H9 (cell line): ENCODE measurements at regions not wholly inside any gene's neighbourhood (a gene's known extent, or its start where the extent isn't known, plus 50 kb on each side); places are given as distances from the start of the nearest gene placed in this dataset.

Experiments
- DNase-seq: peaks from one replicate; pipeline ENCODE4 v3.0.0-alpha.2; 2017
- H2AFZ ChIP-seq: one replicate; pipeline ENCODE4 v1.6.1; 2013; ENCODE audit warnings: mild to moderate bottlenecking, low read length, control low read depth, moderate library complexity
- H2AK5ac ChIP-seq: 2 replicates; pipeline ENCODE4 v1.6.1; 2013; ENCODE audit warnings: low read length, control low read depth, mixed read lengths; ENCODE audit not compliant: insufficient read length
- H2BK120ac ChIP-seq: one replicate; pipeline ENCODE4 v1.6.1; 2013; ENCODE audit warnings: low read depth, mild to moderate bottlenecking, low read length, control low read depth, inconsistent platforms; ENCODE audit not compliant: poor library complexity, severe bottlenecking
- H2BK12ac ChIP-seq: 2 replicates; pipeline ENCODE4 v1.6.1; 2013; ENCODE audit warnings: low read length, control low read depth, mixed read lengths, low read depth; ENCODE audit not compliant: insufficient read length
- H2BK15ac ChIP-seq: 2 replicates; pipeline ENCODE4 v1.6.1; 2013; ENCODE audit warnings: low read depth, low read length, control low read depth
- H2BK20ac ChIP-seq: one replicate; pipeline ENCODE4 v1.6.1; 2013; ENCODE audit warnings: low read depth, mild to moderate bottlenecking, low read length, control low read depth, inconsistent platforms; ENCODE audit not compliant: poor library complexity, severe bottlenecking
- H2BK5ac ChIP-seq: 2 replicates; pipeline ENCODE4 v1.6.1; 2013; ENCODE audit warnings: low read length, control low read depth, mixed read lengths; ENCODE audit not compliant: insufficient read length
- H3K14ac ChIP-seq: 2 replicates; pipeline ENCODE4 v1.6.1; 2013; ENCODE audit warnings: low read length, control low read depth; ENCODE audit not compliant: insufficient read depth
- H3K18ac ChIP-seq: 2 replicates; pipeline ENCODE4 v1.6.1; 2013; ENCODE audit warnings: low read depth, mild to moderate bottlenecking, mixed read lengths, low read length, control low read depth; ENCODE audit not compliant: insufficient read length
- H3K23ac ChIP-seq: 2 replicates; pipeline ENCODE4 v1.6.1; 2013; ENCODE audit warnings: low read length, control low read depth, mixed read lengths, low read depth; ENCODE audit not compliant: insufficient read length
- H3K23me2 ChIP-seq: 2 replicates; pipeline ENCODE4 v1.6.1; 2013; ENCODE audit warnings: low read depth, mild to moderate bottlenecking, mixed read lengths, low read length, control low read depth; ENCODE audit not compliant: insufficient read length, poor library complexity, severe bottlenecking
- H3K27ac ChIP-seq: 2 replicates; pipeline ENCODE4 v1.5.1; 2013; ENCODE audit warnings: low read length, control low read depth, mixed read lengths, low read depth; ENCODE audit not compliant: insufficient read length
- H3K27me3 ChIP-seq: 2 replicates; pipeline ENCODE4 v1.6.1; 2013; ENCODE audit warnings: low read length, control low read depth, inconsistent platforms; ENCODE audit not compliant: insufficient read depth
- H3K4ac ChIP-seq: 2 replicates; pipeline ENCODE4 v1.6.1; 2013; ENCODE audit warnings: low read depth, mild to moderate bottlenecking, control low read depth, inconsistent platforms, low read length, moderate library complexity
- H3K4me1 ChIP-seq: 2 replicates; pipeline ENCODE4 v1.6.1; 2013; ENCODE audit warnings: low read length, control low read depth, inconsistent platforms; ENCODE audit not compliant: insufficient read depth
- H3K4me2 ChIP-seq: 2 replicates; pipeline ENCODE4 v1.6.1; 2013; ENCODE audit warnings: low read length, control low read depth, mixed read lengths; ENCODE audit not compliant: insufficient read length, insufficient read depth
- H3K56ac ChIP-seq: 2 replicates; pipeline ENCODE4 v1.6.1; 2013; ENCODE audit warnings: low read depth, mild to moderate bottlenecking, mixed read lengths, low read length, control low read depth; ENCODE audit not compliant: insufficient read length
- H3K79me1 ChIP-seq: 2 replicates; pipeline ENCODE4 v1.6.1; 2013; ENCODE audit warnings: low read depth, mild to moderate bottlenecking, moderate library complexity, low read length, control low read depth, inconsistent platforms; ENCODE audit not compliant: insufficient read depth, poor library complexity, severe bottlenecking
- H3K79me2 ChIP-seq: 2 replicates; pipeline ENCODE4 v1.6.1; 2013; ENCODE audit warnings: low read length, control low read depth, inconsistent platforms; ENCODE audit not compliant: insufficient read depth
- H3K9ac ChIP-seq: 2 replicates; pipeline ENCODE4 v1.6.1; 2013; ENCODE audit warnings: low read length, control low read depth, mixed read lengths; ENCODE audit not compliant: insufficient read length; ENCODE audit errors: extremely low read depth
- H3K9me3 ChIP-seq: one replicate; pipeline ENCODE4 v1.6.1; 2013; ENCODE audit warnings: low read depth, low read length, inconsistent platforms; ENCODE audit not compliant: control insufficient read depth
- H3T11ph ChIP-seq: one replicate; pipeline ENCODE4 v1.6.1; 2013; ENCODE audit warnings: mild to moderate bottlenecking, low read length, control low read depth, inconsistent platforms
- H4K20me1 ChIP-seq: one replicate; pipeline ENCODE4 v1.6.1; 2013; ENCODE audit not compliant: control insufficient read depth, insufficient read length, insufficient read depth
- H4K5ac ChIP-seq: 2 replicates; pipeline ENCODE4 v1.6.1; 2013; ENCODE audit warnings: low read depth, mild to moderate bottlenecking, mixed read lengths, low read length, control low read depth; ENCODE audit not compliant: insufficient read length
- H4K8ac ChIP-seq: replicated peaks from 2 replicates; pipeline ENCODE4 v1.6.1; 2013; ENCODE audit warnings: low read length, control low read depth, mixed read lengths, low read depth; ENCODE audit not compliant: insufficient read length
- H4K91ac ChIP-seq: 2 replicates; pipeline ENCODE4 v1.6.1; 2013; ENCODE audit warnings: low read depth, mild to moderate bottlenecking, moderate library complexity, mixed read lengths, low read length, control low read depth; ENCODE audit not compliant: insufficient read length
- H3K27ac Mint-ChIP-seq, 3 experiments: 2 replicates in 2 of 3; 3 replicates in 1 of 3; pipeline ENCODE4 v1.8.0; 2020 to 2021; ENCODE audit warnings: mixed read lengths in 3 of 3, mild to moderate bottlenecking in 1 of 3, moderate library complexity in 1 of 3
- H3K27me3 Mint-ChIP-seq: 2 replicates; pipeline ENCODE4 v1.8.0; 2021; ENCODE audit warnings: low read depth, mild to moderate bottlenecking, moderate library complexity, mixed read lengths
- H3K36me3 Mint-ChIP-seq, 3 experiments: 2 replicates in 2 of 3; 3 replicates in 1 of 3; pipeline ENCODE4 v1.8.0; 2020 to 2021; ENCODE audit warnings: low read depth in 3 of 3, mixed read lengths in 3 of 3; ENCODE audit not compliant: insufficient read depth in 1 of 3
- H3K4me1 Mint-ChIP-seq, 2 experiments: 2 replicates each; pipeline ENCODE4 v1.8.0; 2020; ENCODE audit warnings: mixed read lengths in 2 of 2
- H3K4me3 Mint-ChIP-seq, 2 experiments: 2 replicates in 1 of 2; 3 replicates in 1 of 2; pipeline ENCODE4 v1.8.0; 2020 to 2021; ENCODE audit warnings: mild to moderate bottlenecking in 2 of 2, mixed read lengths in 2 of 2, moderate library complexity in 1 of 2
- H3K9me3 Mint-ChIP-seq, 2 experiments: 2 replicates in 1 of 2; 3 replicates in 1 of 2; pipeline ENCODE4 v1.8.0; 2020; ENCODE audit warnings: mild to moderate bottlenecking in 2 of 2, mixed read lengths in 2 of 2, moderate library complexity in 1 of 2
- CTCF ChIP-seq: fragments of 200-600 bp; sonication (generic); conservative IDR thresholded peaks from 3 replicates; pipeline ENCODE4 v1.8.0; 2021; ENCODE audit warnings: antibody characterized with exemption, mild to moderate bottlenecking
- WGBS: extraction: QIAGEN DNeasy Blood & Tissue Kit; methylation state at CpG from one replicate; pipeline ENCODE4 v1.1.7; 2013; ENCODE audit warnings: missing lambda C conversion rate, low lambda C conversion rate, mixed read lengths; ENCODE audit not compliant: insufficient read length; ENCODE audit errors: extremely low coverage; 5-methylcytosine and 5-hydroxymethylcytosine counted together

GRCh38 chr10:128393546-128393945 is 267.3 kb upstream of the MKI67 start:
- Histone ChIP-seq H3K18ac (no peak overlapping the region), H4K20me1 (no peaks in the 10 kb centered on the region), H3K9ac (no peak overlapping the region), H3K27me3 (no peaks in the 10 kb centered on the region), H3K27ac (no peak overlapping the region), H3K79me2 (no peaks in the 10 kb centered on the region), H2AK5ac (no peak overlapping the region), H3K4me2 (no peak overlapping the region), H2BK12ac (no peak overlapping the region), H4K5ac (no peak overlapping the region), H3K14ac (no peak overlapping the region), H2BK120ac (no peak overlapping the region), H3K4me1 (no peaks in the 10 kb centered on the region), H2BK20ac (no peak overlapping the region), H3K4ac (no peak overlapping the region), H4K91ac (no peak overlapping the region), H3K56ac (no peak overlapping the region), H3T11ph (no peak overlapping the region), H2BK5ac (no peak overlapping the region), H3K23me2 (no peaks in the 10 kb centered on the region), H2BK15ac (no peak overlapping the region), H4K8ac (no peak overlapping the region), H3K9me3 (no peaks in the 10 kb centered on the region), H3K23ac (no peak overlapping the region), H3K79me1 (no peaks in the 10 kb centered on the region), H2AFZ (no peak overlapping the region)
- TF ChIP-seq CTCF: no peak
- no peak for DNase-seq
- no peaks in the 10 kb centered on the region for H3K36me3 Mint-ChIP-seq
- H3K4me3 Mint-ChIP-seq: no peak overlapping the region
- H3K9me3 Mint-ChIP-seq: no peaks in the 10 kb centered on the region
- peaks cover 6 to 9% of the 10 kb centered on the region in 2 experiments for H3K4me1 Mint-ChIP-seq
- H3K27ac Mint-ChIP-seq: no peak overlapping the region; a peak in 1 of 7 replicates
- WGBS: no CpG with 5 or more reads among the region's 4 CpGs
- H3K27me3 Mint-ChIP-seq: no peaks in the 10 kb centered on the region; the same call in 1 of the 2 replicates
